Fibroblast of lung (primary cell): ENCODE measurements at regions not wholly inside any gene's neighbourhood (a gene's known extent, or its start where the extent isn't known, plus 50 kb on each side); places are given as distances from the start of the nearest gene placed in this dataset.

Experiments used
- DNase-seq, 2 donors: peaks; one replicate each; pipeline versions ENCODE4 v3.0.0 to v3.0.0-alpha.2; 2010; ENCODE audit warnings: low read depth in 2 of 2
- H2AFZ ChIP-seq: 2 replicates; pipeline ENCODE4 v1.5.1; 2012; ENCODE audit warnings: low read length, control low read depth, inconsistent platforms
- H3K27ac ChIP-seq: 2 replicates; pipeline ENCODE4 v1.5.1; 2011; ENCODE audit warnings: low read length, control low read depth; ENCODE audit not compliant: insufficient read depth
- H3K27me3 ChIP-seq: 2 replicates; pipeline ENCODE4 v1.5.1; 2011; ENCODE audit warnings: mild to moderate bottlenecking, low read length; ENCODE audit not compliant: control insufficient read depth, insufficient read depth
- H3K36me3 ChIP-seq: 2 replicates; pipeline ENCODE4 v1.5.1; 2011; ENCODE audit warnings: low read length; ENCODE audit not compliant: control insufficient read depth, insufficient read depth
- H3K4me1 ChIP-seq: 2 replicates; pipeline ENCODE4 v1.5.1; 2011; ENCODE audit warnings: low read length; ENCODE audit not compliant: control insufficient read depth, insufficient read depth; ENCODE audit errors: extremely low read depth
- H3K4me2 ChIP-seq: 2 replicates; pipeline ENCODE4 v1.5.1; 2011; ENCODE audit warnings: low read length, control low read depth; ENCODE audit not compliant: insufficient read depth; ENCODE audit errors: extremely low read depth
- H3K4me3 ChIP-seq, 4 experiments: fragments of 200-600 bp in 1 of 4; sonication (generic) in 1 of 4; replicated peaks in 1 of 4; 2 replicates each; pipeline ENCODE4 v1.5.1; 2011 to 2016; ENCODE audit warnings: low read length in 4 of 4, low read depth in 3 of 4, mild to moderate bottlenecking in 3 of 4, control low read depth in 2 of 4, inconsistent platforms in 1 of 4, mixed read lengths in 1 of 4; ENCODE audit not compliant: insufficient read depth in 1 of 4; ENCODE audit errors: control extremely low read depth in 1 of 4
- H3K79me2 ChIP-seq: 2 replicates; pipeline ENCODE4 v1.5.1; 2012; ENCODE audit warnings: mild to moderate bottlenecking, low read length, inconsistent platforms; ENCODE audit not compliant: control insufficient read depth, insufficient read depth
- H3K9ac ChIP-seq: 2 replicates; pipeline ENCODE4 v1.5.1; 2011; ENCODE audit warnings: mild to moderate bottlenecking, low read length, control low read depth; ENCODE audit not compliant: insufficient read depth
- H3K9me3 ChIP-seq: 2 replicates; pipeline ENCODE4 v1.5.1; 2012; ENCODE audit warnings: low read depth, low read length; ENCODE audit not compliant: control insufficient read depth, insufficient read depth
- H4K20me1 ChIP-seq: 2 replicates; pipeline ENCODE4 v1.5.1; 2011; ENCODE audit warnings: low read length; ENCODE audit not compliant: control insufficient read depth, insufficient read depth; ENCODE audit errors: extremely low read depth
- EZH2 ChIP-seq: IDR thresholded peaks from 2 replicates; pipeline ENCODE4 v1.5.1; 2012; ENCODE audit warnings: low read length, control low read depth, mild to moderate bottlenecking; ENCODE audit errors: missing control alignments
- TF ChIP-seq, protein P1 (sequence below), 2 donors: IDR thresholded peaks in 1 of 2; conservative IDR thresholded peaks in 1 of 2; 1 replicate in 1 of 2; 2 replicates in 1 of 2; pipeline ENCODE4 v1.5.1; 2011 to 2012; ENCODE audit warnings: low read length in 2 of 2, control low read depth in 1 of 2, inconsistent platforms in 1 of 2, low read depth in 1 of 2, mild to moderate bottlenecking in 1 of 2

DNA sequence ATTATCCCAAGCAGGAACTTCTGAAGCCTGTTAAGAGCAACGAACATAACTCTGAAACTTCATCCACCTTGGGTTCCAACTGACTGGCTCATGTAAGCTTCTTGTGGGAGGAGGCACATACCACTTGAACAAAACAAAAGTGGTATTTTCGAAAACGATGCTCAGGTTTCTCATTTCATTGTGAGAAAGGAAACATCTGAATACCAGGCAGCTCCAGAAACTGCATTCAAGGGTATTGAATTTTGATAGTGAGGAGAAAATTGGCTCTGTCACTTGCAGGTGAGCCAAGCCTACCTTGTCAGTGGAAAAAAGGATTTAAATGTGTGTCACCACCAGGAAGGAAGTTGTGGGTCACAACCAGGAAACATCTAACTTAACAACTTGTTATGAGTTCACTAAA, 218.1 kb upstream of the SATB1 start:
- H3K9ac ChIP-seq, result no peak overlapping the region

DNA sequence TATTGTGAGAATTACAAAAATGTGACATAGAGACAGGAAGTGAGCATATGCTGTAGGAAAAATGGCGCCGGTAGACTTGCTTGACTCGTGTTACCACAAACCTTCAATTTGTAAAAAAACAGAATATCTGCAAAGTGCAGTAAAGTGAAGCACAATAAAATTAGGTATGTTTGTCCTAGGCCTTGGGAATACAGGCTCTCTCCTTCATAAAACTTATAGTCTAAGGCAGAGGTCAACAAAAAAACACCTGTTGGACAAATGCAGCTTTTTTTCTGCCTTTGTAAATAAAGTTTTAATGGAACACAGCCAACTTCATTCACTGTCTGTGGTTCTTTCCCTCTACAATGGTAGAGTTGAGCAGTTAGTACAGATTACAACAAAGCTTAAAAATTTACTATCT, 216.8 kb upstream of the SATB1 start:
- Histone ChIP-seq H3K4me1 (no peaks in the 10 kb centered on the region), H3K27me3 (no peaks in the 10 kb centered on the region), H3K4me3 (no peak overlapping the region), H3K4me2 (no peak overlapping the region), H3K9me3 (no peaks in the 10 kb centered on the region), H3K36me3 (no peaks in the 10 kb centered on the region), H4K20me1 (no peaks in the 10 kb centered on the region), H3K9ac (no peak overlapping the region), H2AFZ (no peak overlapping the region), H3K27ac (no peak overlapping the region), H3K79me2 (no peaks in the 10 kb centered on the region)
- TF ChIP-seq, protein P1, sequence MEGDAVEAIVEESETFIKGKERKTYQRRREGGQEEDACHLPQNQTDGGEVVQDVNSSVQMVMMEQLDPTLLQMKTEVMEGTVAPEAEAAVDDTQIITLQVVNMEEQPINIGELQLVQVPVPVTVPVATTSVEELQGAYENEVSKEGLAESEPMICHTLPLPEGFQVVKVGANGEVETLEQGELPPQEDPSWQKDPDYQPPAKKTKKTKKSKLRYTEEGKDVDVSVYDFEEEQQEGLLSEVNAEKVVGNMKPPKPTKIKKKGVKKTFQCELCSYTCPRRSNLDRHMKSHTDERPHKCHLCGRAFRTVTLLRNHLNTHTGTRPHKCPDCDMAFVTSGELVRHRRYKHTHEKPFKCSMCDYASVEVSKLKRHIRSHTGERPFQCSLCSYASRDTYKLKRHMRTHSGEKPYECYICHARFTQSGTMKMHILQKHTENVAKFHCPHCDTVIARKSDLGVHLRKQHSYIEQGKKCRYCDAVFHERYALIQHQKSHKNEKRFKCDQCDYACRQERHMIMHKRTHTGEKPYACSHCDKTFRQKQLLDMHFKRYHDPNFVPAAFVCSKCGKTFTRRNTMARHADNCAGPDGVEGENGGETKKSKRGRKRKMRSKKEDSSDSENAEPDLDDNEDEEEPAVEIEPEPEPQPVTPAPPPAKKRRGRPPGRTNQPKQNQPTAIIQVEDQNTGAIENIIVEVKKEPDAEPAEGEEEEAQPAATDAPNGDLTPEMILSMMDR (conservative IDR thresholded peaks at IDR 0.05 in 1 of 2, IDR thresholded peaks at IDR 0.05 in 1 of 2; ENCODE audit: low read depth in 1 of 2, low read length in 2 of 2), result no peak
- no peak for TF ChIP-seq EZH2
- DNase-seq, result no peak

More for the DNA sequence above, 218.1 kb upstream of the SATB1 start:
- no peak overlapping the region for H3K4me2 ChIP-seq
- H3K4me3 ChIP-seq, result no peak overlapping the region
- no peaks in the 10 kb centered on the region for H3K79me2 ChIP-seq
- no peak overlapping the region for H3K27ac ChIP-seq
- H3K4me1 ChIP-seq, result no peaks in the 10 kb centered on the region
- no peaks in the 10 kb centered on the region for H3K9me3 ChIP-seq
- TF ChIP-seq, protein P1 (conservative IDR thresholded peaks at IDR 0.05 in 1 of 2, IDR thresholded peaks at IDR 0.05 in 1 of 2; ENCODE audit: low read depth in 1 of 2, low read length in 2 of 2), result no peak
- no peak for TF ChIP-seq EZH2
- H4K20me1 ChIP-seq, result no peaks in the 10 kb centered on the region
- H3K36me3 ChIP-seq, result no peaks in the 10 kb centered on the region
- no peaks in the 10 kb centered on the region for H3K27me3 ChIP-seq
- no peak overlapping the region for H2AFZ ChIP-seq
- DNase-seq, result no peak

DNA sequence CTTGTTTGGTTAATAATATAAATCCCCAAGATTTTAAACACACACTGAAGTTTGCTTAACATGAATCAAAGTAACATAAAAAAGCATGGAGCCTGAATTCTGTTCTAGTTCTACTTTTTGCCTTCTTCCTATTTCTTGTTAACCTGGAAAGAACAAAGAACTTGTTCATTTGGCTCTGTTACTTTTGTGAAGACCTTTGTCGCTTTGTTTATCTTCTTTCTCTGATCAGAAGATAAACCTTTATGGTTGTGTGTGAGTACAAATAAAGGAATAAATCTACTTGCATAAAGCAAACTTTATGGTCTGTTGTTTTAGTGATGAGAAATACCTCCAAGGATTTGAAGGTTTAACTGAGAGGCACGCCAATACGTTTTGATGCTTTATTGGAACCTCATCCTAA, 210.1 kb upstream of the SATB1 start:
- TF ChIP-seq, protein P1 (conservative IDR thresholded peaks at IDR 0.05 in 1 of 2, IDR thresholded peaks at IDR 0.05 in 1 of 2; ENCODE audit: low read depth in 1 of 2, low read length in 2 of 2), result no peak
- TF ChIP-seq EZH2, result no peak

More for the DNA sequence above, 210.1 kb upstream of the SATB1 start:
- Histone ChIP-seq H3K9ac (no peak overlapping the region), H4K20me1 (no peaks in the 10 kb centered on the region), H2AFZ (no peak overlapping the region), H3K27ac (no peak overlapping the region), H3K27me3 (no peaks in the 10 kb centered on the region), H3K9me3 (no peaks in the 10 kb centered on the region), H3K4me2 (no peak overlapping the region), H3K4me3 (no peak overlapping the region), H3K36me3 (no peaks in the 10 kb centered on the region), H3K79me2 (no peaks in the 10 kb centered on the region), H3K4me1 (no peaks in the 10 kb centered on the region)
- DNase-seq, result no peak
